NT2/D1 (cell line): ENCODE measurements at regions not wholly inside any gene's neighbourhood (a gene's known extent, or its start where the extent isn't known, plus 50 kb on each side); places are given as distances from the start of the nearest gene placed in this dataset.

Experiments
- SUZ12 ChIP-seq: IDR thresholded peaks from 2 replicates; pipeline ENCODE4 v1.6.1; 2011; ENCODE audit not compliant: insufficient read length, insufficient read depth; ENCODE audit errors: extremely low read depth
- ZNF274 ChIP-seq: IDR thresholded peaks from 2 replicates; pipeline ENCODE4 v1.6.1; 2011; ENCODE audit warnings: mild to moderate bottlenecking, low read depth, low read length

DNA sequence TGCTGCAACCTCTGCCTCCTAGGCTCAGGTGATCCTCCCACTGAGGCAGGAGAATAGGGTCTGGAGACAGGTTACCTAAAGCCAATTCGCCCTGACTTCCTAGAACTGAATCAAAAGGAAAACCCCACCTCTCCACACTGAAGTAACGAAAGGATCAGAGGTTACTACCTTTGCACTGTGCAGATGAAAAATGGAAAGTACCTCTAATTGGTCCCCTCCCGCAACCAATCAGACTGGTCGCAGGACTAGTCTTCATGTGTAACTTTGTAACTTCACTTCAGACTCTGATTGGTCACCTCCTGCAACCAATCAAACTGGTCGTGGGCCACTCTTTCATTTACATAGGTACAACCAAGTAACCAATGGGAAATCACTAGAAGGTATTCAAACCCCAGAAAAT, 61.1 kb downstream of the ATXN3L start:
- TF ChIP-seq ZNF274 = no peak
- TF ChIP-seq SUZ12 = no peak
